ENCODE measurements at regions not wholly inside any gene's neighbourhood (a gene's known extent, or its start where the extent isn't known, plus 50 kb on each side); places are given as distances from the start of the nearest gene placed in this dataset.
"Not testable (repeated sequence)": the region's sequence is repeated elsewhere in the genome, so short reads cannot be mapped to it uniquely, and the experiment has no call there.

- H3K27ac ChIP-seq, result no peak overlapping the region
- no peak for DNase-seq (ENCODE audit: low read depth, low spot score)
These were observed 297.0 kb upstream of the KLF3 start for GRCh38 chr4:38366997-38367396.

- no peak overlapping the region for H3K27ac ChIP-seq
- DNase-seq (ENCODE audit: low read depth, low spot score), result no peak
These were observed 296.3 kb upstream of the KLF3 start for GRCh38 chr4:38367642-38368174.

GRCh38 chr4:38368613-38369012 is 295.4 kb upstream of the KLF3 start:
- DNase-seq (ENCODE audit: low read depth, low spot score), result no peak

DNA sequence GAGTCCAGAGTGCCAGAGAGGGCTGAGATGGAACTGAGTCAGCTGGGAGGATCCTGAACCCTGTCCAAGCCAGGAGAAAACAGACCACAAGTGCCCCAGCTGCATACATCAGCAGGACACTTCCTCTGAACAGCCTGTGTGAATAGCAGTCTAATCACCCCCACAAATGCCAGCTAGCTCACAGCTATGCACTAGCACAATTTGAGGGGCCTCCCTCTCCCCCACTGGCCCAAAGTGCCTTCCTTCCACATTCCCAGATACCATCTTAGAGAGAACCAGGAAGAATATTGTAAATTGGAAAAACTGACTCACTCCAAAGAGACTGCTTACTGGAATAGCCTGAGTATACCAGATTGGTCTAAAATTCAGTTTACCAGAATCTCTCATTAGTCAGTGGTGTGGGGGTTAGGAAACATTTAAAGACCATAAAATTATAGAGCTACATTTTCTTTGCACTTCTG is 292.6 kb upstream of the KLF3 start:
- no peak for DNase-seq (ENCODE audit: low read depth, low spot score)
- no peak overlapping the region for H3K27ac ChIP-seq

More at GRCh38 chr4:38368613-38369012, 295.4 kb upstream of the KLF3 start:
- no peak overlapping the region for H3K27ac ChIP-seq

DNA sequence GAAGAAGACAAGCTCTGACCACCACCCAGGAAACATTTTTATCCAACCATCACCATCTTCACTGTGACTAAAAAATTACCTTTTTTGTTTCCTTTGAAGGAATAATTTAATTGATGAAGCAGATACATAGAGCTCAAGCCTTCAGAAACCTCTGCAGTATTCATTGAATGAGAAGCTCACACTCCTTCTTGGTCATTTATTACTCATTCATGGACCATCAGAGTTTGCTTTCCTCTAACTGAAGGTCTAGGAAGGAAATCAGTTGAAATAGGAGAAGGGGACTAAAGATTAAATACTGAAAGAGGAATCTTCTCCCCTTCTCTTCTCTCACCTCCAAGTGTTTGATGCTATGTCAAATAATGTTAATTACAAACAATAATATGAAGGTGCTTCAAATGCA is 290.6 kb upstream of the KLF3 start:
- DNase-seq (ENCODE audit: low read depth, low spot score), result no peak
- no peak overlapping the region for H3K27ac ChIP-seq

- H3K27ac ChIP-seq, result no peak overlapping the region
- DNase-seq (ENCODE audit: low read depth, low spot score), result no peak
These were observed 286.8 kb upstream of the KLF3 start for GRCh38 chr4:38377195-38377594.

GRCh38 chr4:38378478-38378877 is 285.5 kb upstream of the KLF3 start:
- H3K27ac ChIP-seq, result no peak overlapping the region
- DNase-seq (ENCODE audit: low read depth, low spot score), result no peak

DNA sequence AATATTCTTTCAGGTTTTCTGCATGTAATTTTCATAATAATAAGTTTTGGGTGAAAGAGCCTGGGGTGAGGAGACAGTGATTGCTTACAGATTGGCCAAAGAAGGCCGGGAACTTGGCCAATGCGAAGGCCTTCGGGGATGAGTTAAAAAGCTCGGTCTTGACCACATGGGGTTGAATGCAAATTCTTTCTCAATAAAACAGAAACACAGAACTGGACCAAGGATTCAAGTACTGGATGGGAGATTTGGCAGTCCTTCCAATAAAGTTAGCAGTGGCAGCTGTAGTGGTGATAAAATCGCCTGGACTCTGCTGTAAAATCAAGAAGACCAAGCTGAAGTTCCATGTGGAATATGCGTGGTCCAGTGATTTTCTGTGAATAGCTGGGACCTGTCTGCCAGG is 282.2 kb upstream of the KLF3 start:
- no peak for DNase-seq (ENCODE audit: low read depth, low spot score)
- H3K27ac ChIP-seq, result no peak overlapping the region

- no peak for DNase-seq (ENCODE audit: low read depth, low spot score)
- no peak overlapping the region for H3K27ac ChIP-seq
These were observed 281.5 kb upstream of the KLF3 start for GRCh38 chr4:38382520-38382919.

- DNase-seq (ENCODE audit: low read depth, low spot score), result no peak
These were observed 280.3 kb upstream of the KLF3 start for GRCh38 chr4:38383646-38384121.

DNA sequence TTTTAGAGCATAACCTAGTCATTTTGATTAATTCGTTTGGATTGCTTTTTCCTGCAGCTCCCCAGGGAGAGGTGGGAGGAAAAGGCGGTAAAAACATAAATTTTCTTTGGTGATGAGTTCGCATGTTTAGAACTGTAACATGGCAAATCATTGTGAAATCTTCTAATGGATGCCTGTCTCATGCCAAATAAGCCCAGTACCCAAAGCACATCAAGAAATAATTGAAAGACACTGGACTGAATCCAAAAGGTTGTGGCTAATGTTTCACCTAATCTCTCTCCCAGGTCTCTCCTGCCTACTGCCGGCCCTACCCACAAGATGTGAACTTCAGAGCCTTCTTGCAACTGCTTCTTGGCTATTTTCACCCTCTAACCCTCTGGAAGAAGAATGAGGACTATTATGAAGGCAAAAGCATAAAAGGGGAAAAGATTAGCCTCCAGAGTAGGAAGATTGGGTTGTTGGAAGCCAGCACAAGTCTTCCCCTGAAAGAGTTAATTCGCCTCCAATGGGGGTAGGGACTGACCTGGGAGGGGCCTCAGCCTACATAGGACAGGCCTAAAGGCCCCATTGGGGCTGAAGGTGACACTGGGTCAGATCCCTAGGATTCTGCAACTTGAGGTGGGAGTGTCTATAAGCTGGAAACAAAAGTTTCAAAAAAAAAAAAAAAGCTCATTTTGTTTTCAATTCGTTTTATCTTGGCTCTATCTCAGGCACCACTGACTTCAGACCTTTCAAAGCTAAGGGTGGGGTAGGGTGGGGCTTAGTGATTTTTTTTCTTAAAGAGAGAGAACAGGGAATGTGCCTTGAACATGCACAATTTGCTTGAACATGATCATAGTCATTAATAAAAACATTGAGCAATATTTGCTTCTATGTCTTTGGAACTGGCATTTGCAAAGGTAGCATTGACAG is 278.6 kb upstream of the KLF3 start:
- DNase-seq (ENCODE audit: low read depth, low spot score), result no peak
- H3K27ac ChIP-seq, result no peak overlapping the region

More at GRCh38 chr4:38383646-38384121, 280.3 kb upstream of the KLF3 start:
- H3K27ac ChIP-seq, result no peak overlapping the region

DNA sequence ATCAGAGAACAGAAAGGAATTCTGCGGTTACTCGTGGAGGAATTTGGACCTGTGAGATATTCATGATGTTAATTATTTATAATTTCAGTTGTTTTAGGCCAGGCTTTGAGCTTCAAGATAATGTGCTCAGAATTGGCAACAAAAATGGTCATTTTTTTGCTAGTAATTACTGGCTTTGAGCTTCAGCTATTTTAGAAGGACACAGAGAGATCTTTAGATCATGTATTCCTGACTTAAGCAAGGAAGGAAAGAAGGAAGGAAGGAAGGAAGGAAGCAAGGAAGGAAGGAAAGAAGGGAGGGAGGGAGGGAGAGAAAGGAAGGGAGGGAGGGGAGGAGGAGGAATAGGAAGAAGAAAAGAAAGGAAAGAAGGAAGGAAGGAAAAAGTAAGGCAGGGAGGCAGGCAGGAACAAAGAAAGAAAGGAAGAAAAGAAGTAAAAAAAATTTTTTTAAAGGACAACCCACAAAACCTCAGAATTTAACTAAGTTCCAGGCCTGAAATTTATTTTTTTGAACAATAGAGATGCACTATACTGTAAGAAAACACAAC is 277.9 kb upstream of the KLF3 start:
- DNase-seq (ENCODE audit: low read depth, low spot score), result no peak
- H3K27ac ChIP-seq, result no peak overlapping the region

DNA sequence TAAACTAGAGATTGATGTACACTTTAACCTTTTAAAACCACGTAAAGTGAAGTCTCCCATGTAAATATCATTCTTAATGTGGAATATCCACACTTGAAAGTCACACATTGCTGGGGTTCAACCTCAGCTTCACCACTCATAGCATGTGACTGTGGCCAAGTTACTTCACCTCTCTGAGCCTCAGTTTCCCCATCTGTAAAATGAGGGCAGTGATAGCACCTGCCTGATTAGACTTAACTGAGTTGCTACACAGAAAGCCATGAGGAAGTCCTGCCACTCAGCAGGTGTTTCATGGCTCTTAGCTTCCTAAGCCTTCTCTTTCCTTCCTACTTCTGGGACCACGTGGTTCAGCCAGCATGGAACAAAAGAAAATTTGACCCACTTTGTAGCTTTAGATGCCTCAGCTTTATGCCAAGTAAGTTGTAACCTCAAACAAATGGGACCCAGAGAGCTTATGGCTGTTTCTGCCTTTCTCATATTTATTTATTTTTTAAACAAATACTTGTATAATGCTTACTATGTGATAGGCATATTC is 277.3 kb upstream of the KLF3 start:
- no peak overlapping the region for H3K27ac ChIP-seq
- no peak for DNase-seq (ENCODE audit: low read depth, low spot score)

- no peak for DNase-seq (ENCODE audit: low read depth, low spot score)
- no peak overlapping the region for H3K27ac ChIP-seq
These were observed 276.7 kb upstream of the KLF3 start for GRCh38 chr4:38387348-38387747.

- no peak overlapping the region for H3K27ac ChIP-seq
- no peak for DNase-seq (ENCODE audit: low read depth, low spot score)
These were observed 276.2 kb upstream of the KLF3 start for GRCh38 chr4:38387819-38388218.

DNA sequence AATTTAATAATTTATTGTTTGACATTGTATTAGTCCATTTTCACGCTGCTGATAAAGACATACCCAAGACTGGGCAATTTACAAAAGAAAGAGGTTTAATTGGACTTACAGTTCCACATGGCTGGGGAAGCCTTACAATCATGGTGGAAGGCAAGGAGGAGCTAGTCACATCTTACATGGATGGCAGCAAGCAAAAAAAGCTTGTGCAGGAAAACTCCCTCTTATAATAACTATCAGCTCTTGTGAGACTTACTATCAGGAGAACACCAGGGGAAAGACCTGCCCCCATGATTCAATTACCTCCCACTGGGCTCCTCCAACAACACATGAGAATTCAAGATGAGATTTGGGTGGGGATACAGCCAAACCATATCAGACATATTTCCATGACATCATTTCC is 275.1 kb upstream of the KLF3 start:
- not testable (repeated sequence) for DNase-seq (ENCODE audit: low read depth, low spot score)

DNA sequence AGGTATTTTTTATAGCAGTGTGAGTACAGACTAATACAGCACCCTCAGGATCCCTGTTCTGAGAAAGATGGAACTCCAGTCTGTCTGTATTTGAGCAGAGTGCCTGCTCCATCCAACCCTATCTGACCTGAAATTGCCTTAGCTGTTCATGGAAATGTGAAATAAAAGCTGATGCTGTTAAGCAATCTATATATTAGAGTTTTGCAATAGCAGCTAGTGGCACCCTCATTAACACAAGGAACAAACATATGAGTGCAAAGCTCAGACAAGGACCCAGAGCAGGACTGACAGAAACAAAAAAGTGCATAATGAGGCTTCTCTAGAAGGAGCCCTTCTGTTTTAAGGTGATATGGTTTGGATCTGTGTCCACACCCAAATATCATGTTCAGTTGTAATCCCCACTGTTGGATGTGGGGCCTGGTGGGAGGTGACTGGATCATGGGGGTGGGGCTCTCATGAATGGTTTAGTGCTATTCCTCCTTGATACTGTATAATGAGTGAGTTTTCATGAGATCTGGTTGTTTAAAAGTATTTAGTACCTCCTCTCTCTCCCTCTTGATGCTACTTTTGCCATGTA is 272.9 kb upstream of the KLF3 start:
- H3K27ac ChIP-seq, result no peak overlapping the region
- no peak for DNase-seq (ENCODE audit: low read depth, low spot score)

More for the DNA sequence above, 275.1 kb upstream of the KLF3 start:
- not testable (repeated sequence) for H3K27ac ChIP-seq

- no peak for DNase-seq (ENCODE audit: low read depth, low spot score)
- H3K27ac ChIP-seq, result no peak overlapping the region
These were observed 271.7 kb upstream of the KLF3 start for GRCh38 chr4:38392223-38392855.

DNA sequence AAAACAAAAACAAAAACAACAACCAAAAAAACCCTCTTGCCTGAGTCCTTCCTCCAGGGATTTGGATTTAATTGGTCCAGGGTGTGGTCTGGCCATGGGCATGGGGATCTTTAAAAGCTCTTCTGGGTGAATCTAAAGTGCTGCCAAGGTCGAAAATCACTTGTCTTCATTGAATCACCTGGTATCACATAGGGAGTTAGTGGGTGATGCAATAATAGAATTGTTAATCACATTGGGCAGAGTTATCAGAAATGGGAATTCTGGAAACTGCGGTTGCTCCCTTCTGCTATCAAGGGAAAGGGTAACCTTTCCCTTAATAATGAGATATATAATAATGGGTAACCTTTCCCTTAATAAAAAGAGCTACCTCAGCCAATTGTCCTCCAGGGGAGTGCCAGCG is 267.9 kb upstream of the KLF3 start:
- H3K27ac ChIP-seq, result no peak overlapping the region
- DNase-seq (ENCODE audit: low read depth, low spot score), result no peak

GRCh38 chr4:38396845-38397547 is 267.0 kb upstream of the KLF3 start:
- no peak for DNase-seq (ENCODE audit: low read depth, low spot score)

More at GRCh38 chr4:38396845-38397547, 267.0 kb upstream of the KLF3 start:
- H3K27ac ChIP-seq, result no peak overlapping the region
